Trophoblast cell (in vitro differentiated cells and primary cell): ENCODE measurements at regions not wholly inside any gene's neighbourhood (a gene's known extent, or its start where the extent isn't known, plus 50 kb on each side); places are given as distances from the start of the nearest gene placed in this dataset.
A peak's percentile ranks its signal among the peaks of the same experiment; 100 is the strongest.

Source experiments
- DNase-seq, 2 donors: peaks; one replicate each; pipeline ENCODE4 v3.0.0-alpha.2; 2016
- H2AFZ ChIP-seq: 2 replicates; pipeline ENCODE4 v1.6.1; 2013; ENCODE audit warnings: low read length, moderate library complexity, mild to moderate bottlenecking; ENCODE audit not compliant: insufficient read depth, poor library complexity
- H2AK5ac ChIP-seq: 2 replicates; pipeline ENCODE4 v1.6.1; 2013; ENCODE audit warnings: mild to moderate bottlenecking, low read length
- H2BK120ac ChIP-seq: 2 replicates; pipeline ENCODE4 v1.6.1; 2013; ENCODE audit warnings: low read length, mild to moderate bottlenecking, moderate library complexity; ENCODE audit not compliant: insufficient read depth, poor library complexity
- H2BK12ac ChIP-seq: 2 replicates; pipeline ENCODE4 v1.6.1; 2013; ENCODE audit warnings: mild to moderate bottlenecking, low read length, moderate library complexity
- H2BK5ac ChIP-seq: 2 replicates; pipeline ENCODE4 v1.6.1; 2013; ENCODE audit warnings: low read length, low read depth, moderate library complexity, mild to moderate bottlenecking; ENCODE audit not compliant: poor library complexity
- H3K14ac ChIP-seq: 2 replicates; pipeline ENCODE4 v1.6.1; 2013; ENCODE audit warnings: mild to moderate bottlenecking, low read length
- H3K18ac ChIP-seq: 2 replicates; pipeline ENCODE4 v1.6.1; 2013; ENCODE audit warnings: mild to moderate bottlenecking, low read length
- H3K23ac ChIP-seq: 2 replicates; pipeline ENCODE4 v1.6.1; 2013; ENCODE audit warnings: low read length
- H3K27ac ChIP-seq: 2 replicates; pipeline ENCODE4 v1.5.1; 2013; ENCODE audit warnings: low read depth, mild to moderate bottlenecking, inconsistent platforms, low read length, moderate library complexity
- H3K27me3 ChIP-seq: 2 replicates; pipeline ENCODE4 v1.6.1; 2013; ENCODE audit warnings: inconsistent platforms, mild to moderate bottlenecking, low read length, moderate library complexity; ENCODE audit not compliant: insufficient read depth
- H3K36me3 ChIP-seq, 2 experiments: 1 replicate in 1 of 2; 2 replicates in 1 of 2; pipeline ENCODE4 v1.6.1; 2013; ENCODE audit warnings: low read length in 2 of 2, mild to moderate bottlenecking in 2 of 2, moderate library complexity in 1 of 2; ENCODE audit not compliant: insufficient read depth in 2 of 2, control insufficient read depth in 1 of 2
- H3K4ac ChIP-seq: 2 replicates; pipeline ENCODE4 v1.6.1; 2013; ENCODE audit warnings: low read depth, mild to moderate bottlenecking, low read length, moderate library complexity
- H3K4me1 ChIP-seq, 2 experiments: 1 replicate in 1 of 2; 2 replicates in 1 of 2; pipeline ENCODE4 v1.6.1; 2013; ENCODE audit warnings: low read length in 2 of 2, mild to moderate bottlenecking in 2 of 2, moderate library complexity in 1 of 2; ENCODE audit not compliant: insufficient read depth in 2 of 2, control insufficient read depth in 1 of 2
- H3K4me2 ChIP-seq: 2 replicates; pipeline ENCODE4 v1.6.1; 2013; ENCODE audit warnings: inconsistent platforms, mild to moderate bottlenecking, low read length, moderate library complexity
- H3K4me3 ChIP-seq: 2 replicates; pipeline ENCODE4 v1.5.1; 2013; ENCODE audit warnings: mild to moderate bottlenecking, low read depth, low read length, inconsistent platforms
- H3K79me1 ChIP-seq: one replicate; pipeline ENCODE4 v1.6.1; 2013; ENCODE audit warnings: low read length
- H3K79me2 ChIP-seq: 2 replicates; pipeline ENCODE4 v1.6.1; 2013; ENCODE audit warnings: low read length, mild to moderate bottlenecking; ENCODE audit not compliant: control insufficient read depth, insufficient read depth, poor library complexity
- H3K9ac ChIP-seq: 2 replicates; pipeline ENCODE4 v1.6.1; 2013; ENCODE audit warnings: mild to moderate bottlenecking, low read length
- H3K9me3 ChIP-seq: 2 replicates; pipeline ENCODE4 v1.6.1; 2013; ENCODE audit warnings: low read depth, mild to moderate bottlenecking, control low read depth, inconsistent platforms, low read length; ENCODE audit not compliant: insufficient read depth
- H4K12ac ChIP-seq: 2 replicates; pipeline ENCODE4 v1.6.1; 2013; ENCODE audit warnings: low read depth, mild to moderate bottlenecking, low read length, moderate library complexity
- H4K8ac ChIP-seq: 2 replicates; pipeline ENCODE4 v1.6.1; 2013; ENCODE audit warnings: low read depth, mild to moderate bottlenecking, low read length, moderate library complexity
- H4K91ac ChIP-seq: one replicate; pipeline ENCODE4 v1.6.1; 2013; ENCODE audit warnings: low read depth, mild to moderate bottlenecking, low read length, moderate library complexity
- WGBS: extraction: QIAGEN DNeasy Blood & Tissue Kit; methylation state at CpG from one replicate; pipeline ENCODE4 v1.1.7; 2013; ENCODE audit warnings: missing lambda C conversion rate; ENCODE audit not compliant: insufficient read length, insufficient coverage; ENCODE audit errors: extremely low coverage; 5-methylcytosine and 5-hydroxymethylcytosine counted together

GRCh38 chr7:47709451-47709850 lies 127.5 kb upstream of the TNS3 start:
- Histone ChIP-seq H3K27ac (no peak overlapping the region), H3K14ac (peak overlapping the region; percentile 42), H3K4ac (no peak overlapping the region), H3K27me3 (no peaks in the 10 kb centered on the region), H3K79me2 (no peaks in the 10 kb centered on the region), H3K4me2 (no peak overlapping the region), H4K12ac (no peak overlapping the region), H3K79me1 (peaks cover 18% of the 10 kb centered on the region), H3K9ac (no peak overlapping the region), H2BK12ac (peak overlapping the region; percentile 13), H3K18ac (no peak overlapping the region), H3K23ac (no peak overlapping the region), H3K9me3 (no peaks in the 10 kb centered on the region), H2BK5ac (peak overlapping the region; percentile 43), H2AK5ac (no peak overlapping the region), H3K4me3 (no peak overlapping the region), H3K36me3 (no peaks in the 10 kb centered on the region), H2BK120ac (peak overlapping the region; percentile 48), H2AFZ (no peak overlapping the region), H4K91ac (peak overlapping the region; percentile 57), H3K4me1 (peaks cover 9 to 19% of the 10 kb centered on the region in 2 experiments), H4K8ac (no peak overlapping the region)
- no peak for DNase-seq
- no CpG with 5 or more reads among the region's 6 CpGs for WGBS

GRCh38 chr7:47709051-47709450 lies 127.1 kb upstream of the TNS3 start:
- Histone ChIP-seq H2BK12ac (peak overlapping the region; percentile 79), H3K4me3 (no peak overlapping the region)
- DNase-seq: no peak

GRCh38 chr7:47707583-47707982 lies 125.7 kb upstream of the TNS3 start:
- H3K18ac ChIP-seq: no peak overlapping the region
- no peak overlapping the region for H2AK5ac ChIP-seq
- no peak overlapping the region for H3K4me3 ChIP-seq
- H3K4ac ChIP-seq: no peak overlapping the region
- H3K27me3 ChIP-seq: no peaks in the 10 kb centered on the region
- peaks cover 18% of the 10 kb centered on the region for H3K79me1 ChIP-seq
- H3K79me2 ChIP-seq: no peaks in the 10 kb centered on the region
- H3K23ac ChIP-seq: no peak overlapping the region
- H4K91ac ChIP-seq: no peak overlapping the region
- no peak overlapping the region for H3K9ac ChIP-seq
- no peak overlapping the region for H4K12ac ChIP-seq
- H4K8ac ChIP-seq: no peak overlapping the region
- no peaks in the 10 kb centered on the region for H3K36me3 ChIP-seq
- H2BK12ac ChIP-seq: no peak overlapping the region
- H3K4me1 ChIP-seq: peaks cover 9 to 19% of the 10 kb centered on the region in 2 experiments
- H2AFZ ChIP-seq: no peak overlapping the region
- no peak overlapping the region for H2BK5ac ChIP-seq
- H2BK120ac ChIP-seq: no peak overlapping the region
- H3K14ac ChIP-seq: no peak overlapping the region
- WGBS: no CpG with 5 or more reads among the region's 6 CpGs
- no peak overlapping the region for H3K4me2 ChIP-seq
- H3K27ac ChIP-seq: no peak overlapping the region
- no peaks in the 10 kb centered on the region for H3K9me3 ChIP-seq
- DNase-seq: no peak

More at GRCh38 chr7:47709051-47709450, 127.1 kb upstream of the TNS3 start:
- Histone ChIP-seq H3K79me2 (no peaks in the 10 kb centered on the region), H2BK5ac (no peak overlapping the region), H2AFZ (no peak overlapping the region), H3K4me1 (peaks cover 9 to 19% of the 10 kb centered on the region in 2 experiments), H3K9ac (no peak overlapping the region), H4K91ac (peak overlapping the region; percentile 59), H3K4ac (no peak overlapping the region), H3K27me3 (no peaks in the 10 kb centered on the region), H4K8ac (no peak overlapping the region), H2BK120ac (peak overlapping the region; percentile 23), H3K36me3 (no peaks in the 10 kb centered on the region), H3K14ac (no peak overlapping the region), H3K79me1 (peaks cover 18% of the 10 kb centered on the region), H3K27ac (no peak overlapping the region), H3K18ac (peak overlapping the region; percentile 18), H3K9me3 (no peaks in the 10 kb centered on the region), H3K4me2 (no peak overlapping the region), H3K23ac (no peak overlapping the region), H2AK5ac (peak overlapping the region; percentile 81), H4K12ac (no peak overlapping the region)
- WGBS: no CpG with 5 or more reads among the region's 4 CpGs

- Histone ChIP-seq H4K91ac (no peak overlapping the region), H3K9me3 (no peaks in the 10 kb centered on the region), H3K4me1 (peaks cover 5 to 14% of the 10 kb centered on the region in 2 experiments), H3K79me2 (no peaks in the 10 kb centered on the region), H4K8ac (no peak overlapping the region), H3K27ac (no peak overlapping the region), H2BK12ac (no peak overlapping the region), H3K36me3 (no peaks in the 10 kb centered on the region), H3K23ac (no peak overlapping the region), H4K12ac (no peak overlapping the region), H3K27me3 (no peaks in the 10 kb centered on the region), H3K4me3 (no peak overlapping the region), H3K4me2 (no peak overlapping the region), H2AFZ (no peak overlapping the region), H2AK5ac (no peak overlapping the region), H2BK120ac (no peak overlapping the region), H3K14ac (no peak overlapping the region), H3K4ac (no peak overlapping the region), H2BK5ac (no peak overlapping the region), H3K9ac (no peak overlapping the region), H3K18ac (no peak overlapping the region), H3K79me1 (peaks cover 11% of the 10 kb centered on the region)
- WGBS: no CpG with 5 or more reads among the region's 2 CpGs
- no peak for DNase-seq
Observed at GRCh38 chr7:47704936-47705335, 123.0 kb upstream of the TNS3 start.
